ENCODE measurements at regions not wholly inside any gene's neighbourhood (a gene's known extent, or its start where the extent isn't known, plus 50 kb on each side); places are given as distances from the start of the nearest gene placed in this dataset.

GRCh38 chr3:55163421-55163820 lies 235.6 kb upstream of the LRTM1 start:
- Histone ChIP-seq H3K4me3 (no peak overlapping the region), H3K9me3 (no peaks in the 10 kb centered on the region), H3K4me1 (no peaks in the 10 kb centered on the region), H3K4me2 (no peak overlapping the region), H3K27ac (no peak overlapping the region)
- ChIA-PET CTCF (no interaction called here), POLR2A (no interaction called here)
- WGBS (ENCODE audit: missing lambda C conversion rate), result 6% methylated on average over 5 of the region's 5 CpGs
- no peak for TF ChIP-seq HOXB5 (CRISPR knock-in tag; IDR thresholded peaks at IDR 0.05)
- no peak for TF ChIP-seq MAFK (IDR thresholded peaks at IDR 0.05; ENCODE audit: partially characterized antibody)
- no peak for TF ChIP-seq MAZ (IDR thresholded peaks at IDR 0.05; ENCODE audit: borderline replicate concordance, low read depth, low read length)
- TF ChIP-seq JUN (IDR thresholded peaks at IDR 0.05), result no peak
- TF ChIP-seq FOXS1 (CRISPR knock-in tag; IDR thresholded peaks at IDR 0.05), result no peak
- no peak for DNase-seq (ENCODE audit: low read depth in 1 of 2, low spot score in 1 of 2)
- ATAC-seq, result no peak
- no peak for FAIRE-seq

GRCh38 chr3:55162031-55162795 lies 234.4 kb upstream of the LRTM1 start:
- no peaks in the 10 kb centered on the region for H3K4me1 ChIP-seq
- ChIA-PET CTCF (interaction anchor here (0.8 kb wide), 1 partner anchor 215 kb away, joined by 3 read pairs; no protein-coding TSS in a partner anchor), POLR2A (no interaction called here)
- no peak overlapping the region for H3K27ac ChIP-seq
- H3K4me2 ChIP-seq, result no peak overlapping the region
- no peaks in the 10 kb centered on the region for H3K9me3 ChIP-seq
- no peak for FAIRE-seq
- no peak for ATAC-seq
- DNase-seq (ENCODE audit: low read depth in 1 of 2, low spot score in 1 of 2), result no peak
- TF ChIP-seq ELK1 (IDR thresholded peaks at IDR 0.05; ENCODE audit: low read depth, low read length) (no peak), PBX3 (IDR thresholded peaks at IDR 0.05) (no peak), HEYL (CRISPR knock-in tag; IDR thresholded peaks at IDR 0.05) (no peak), RFX5 (IDR thresholded peaks at IDR 0.05) (no peak), MAFK (IDR thresholded peaks at IDR 0.05; ENCODE audit: partially characterized antibody) (no peak), POLR2AphosphoS2 (conservative IDR thresholded peaks at IDR 0.05; ENCODE audit: low read length) (no peak), MAZ (IDR thresholded peaks at IDR 0.05; ENCODE audit: borderline replicate concordance, low read depth, low read length) (no peak)
- H3K4me3 ChIP-seq, result no peak overlapping the region
- 0% methylated on average over 3 of the region's 3 CpGs for WGBS (ENCODE audit: missing lambda C conversion rate)

GRCh38 chr3:55161231-55161630 lies 233.4 kb upstream of the LRTM1 start:
- DNase-seq (ENCODE audit: low read depth in 1 of 2, low spot score in 1 of 2) (no peak), ATAC-seq (no peak), FAIRE-seq (no peak)
- POLR2A ChIA-PET, result no interaction called here
- Histone ChIP-seq H3K4me3 (no peak overlapping the region), H3K9me3 (no peaks in the 10 kb centered on the region), H3K4me2 (no peak overlapping the region), H3K27ac (no peak overlapping the region), H3K4me1 (no peaks in the 10 kb centered on the region)
- CTCF ChIA-PET, result no interaction called here
- whole genome bisulfite sequencing (ENCODE audit: missing lambda C conversion rate), result 50% methylated on average over 3 of the region's 3 CpGs
- no peak for TF ChIP-seq MAZ (IDR thresholded peaks at IDR 0.05; ENCODE audit: borderline replicate concordance, low read depth, low read length)
- TF ChIP-seq HOXA7 (CRISPR knock-in tag; IDR thresholded peaks at IDR 0.05), result no peak
- TF ChIP-seq ZNF302 (CRISPR knock-in tag; IDR thresholded peaks at IDR 0.05), result no peak
- TF ChIP-seq RAD21 (conservative IDR thresholded peaks at IDR 0.05 in 1 of 2, IDR thresholded peaks at IDR 0.05 in 1 of 2), result no peak
- TF ChIP-seq MAX (IDR thresholded peaks at IDR 0.05), result no peak
- TF ChIP-seq RNF2 (IDR thresholded peaks at IDR 0.05; ENCODE audit: borderline replicate concordance, low read depth), result no peak
- no peak for TF ChIP-seq HES2 (IDR thresholded peaks at IDR 0.05)
- TF ChIP-seq BHLHE40 (IDR thresholded peaks at IDR 0.05; ENCODE audit: low read depth, low read length), result no peak
- TF ChIP-seq ZFP36 (IDR thresholded peaks at IDR 0.05; ENCODE audit: borderline replicate concordance, partially characterized antibody), result no peak
- TF ChIP-seq ESRRA (IDR thresholded peaks at IDR 0.05; ENCODE audit: borderline replicate concordance, low read length), result no peak
- TF ChIP-seq FOXS1 (CRISPR knock-in tag; IDR thresholded peaks at IDR 0.05), result no peak
- TF ChIP-seq TP53 (CRISPR knock-in tag; IDR thresholded peaks at IDR 0.05), result no peak
- no peak for TF ChIP-seq FOSB (CRISPR knock-in tag; IDR thresholded peaks at IDR 0.05)
- TF ChIP-seq CEBPB (IDR thresholded peaks at IDR 0.05), result no peak
- no peak for TF ChIP-seq FOSL2 (IDR thresholded peaks at IDR 0.05)
- TF ChIP-seq FOSL2 (CRISPR knock-in tag; IDR thresholded peaks at IDR 0.05), result no peak
- TF ChIP-seq POLR2A (IDR thresholded peaks at IDR 0.05; ENCODE audit: low read length), result no peak
